ENCODE measurements at regions not wholly inside any gene's neighbourhood (a gene's known extent, or its start where the extent isn't known, plus 50 kb on each side); places are given as distances from the start of the nearest gene placed in this dataset.

GRCh38 chr21:29443411-29444010 is 144.8 kb downstream of the BACH1 start:
- TF ChIP-seq CTCF (IDR thresholded peaks at IDR 0.05) (no peak), POLR2A (IDR thresholded peaks at IDR 0.05) (no peak)

All from adrenal gland (tissue), 5 donors.